GM12878 (cell line): ENCODE measurements at regions not wholly inside any gene's neighbourhood (a gene's known extent, or its start where the extent isn't known, plus 50 kb on each side); places are given as distances from the start of the nearest gene placed in this dataset.

Source experiments
- ATAC-seq: fragments of 200-7000 bp; cut with Tn5 transposase; 3 replicates; pipeline ENCODE4 v1.9.1; 2020; ENCODE audit warnings: mild to moderate bottlenecking, moderate library complexity
- BruUV-seq: library from RNA; stranded (reverse); fragments of 400-500 nt; replicated peaks from 2 replicates; lab custom pipeline; 2021; lab: Mats Ljungman, UMichigan
- CTCF ChIA-PET: fragments of 300-600 bp; sonication (Branson Sonifier 250); formaldehyde crosslinking; extraction: SDS; loops from one replicate; lab custom pipeline; 2021; ENCODE audit warnings: inconsistent platforms; lab: Yijun Ruan, JAX
- POLR2A ChIA-PET: fragments of 350-600 bp; formaldehyde crosslinking; extraction: SDS; loops from one replicate; lab custom pipeline; 2021; ENCODE audit warnings: inconsistent platforms; lab: Charles Lee
- RAD21 ChIA-PET: fragments of 300-600 bp; sonication (Branson Sonifier 250); formaldehyde crosslinking; loops from one replicate; lab custom pipeline; 2023; ENCODE audit warnings: antibody characterized with exemption; ENCODE audit not compliant: unreplicated experiment; lab: Charles Lee
- SMC1A ChIA-PET: fragments of 300-600 bp; sonication (Branson Sonifier 250); formaldehyde crosslinking; loops from one replicate; lab custom pipeline; 2023; ENCODE audit not compliant: unreplicated experiment, uncharacterized antibody; lab: Charles Lee
- DNase-seq: peaks from one replicate; pipeline ENCODE4 v3.0.0-alpha.2; 2011; ENCODE audit warnings: low read depth, low spot score
- FAIRE-seq: peaks from 3 replicates; lab custom pipeline; 2011; peaks lifted over from hg19 to GRCh38; lab: Jason Lieb, UNC
- H2AFZ ChIP-seq: 2 replicates; pipeline ENCODE4 v1.6.0; 2011; ENCODE audit warnings: low read depth, low read length, control low read depth; ENCODE audit not compliant: control insufficient read depth
- H3K27ac ChIP-seq: 2 replicates; pipeline ENCODE4 v1.5.1; 2011; ENCODE audit warnings: control low read depth; ENCODE audit not compliant: control insufficient read depth, insufficient read depth
- H3K27me3 ChIP-seq, 2 experiments: replicated peaks in 1 of 2; 2 replicates each; pipeline versions ENCODE4 v1.6.0 to v1.6.1; 2011; ENCODE audit warnings: low read length in 1 of 2; ENCODE audit not compliant: control insufficient read depth in 2 of 2, insufficient read depth in 2 of 2
- H3K36me3 ChIP-seq, 2 experiments: 2 replicates each; pipeline ENCODE4 v1.5.1; 2011; ENCODE audit warnings: low read length in 1 of 2; ENCODE audit not compliant: control insufficient read depth in 2 of 2, insufficient read depth in 2 of 2
- H3K4me1 ChIP-seq: 2 replicates; pipeline ENCODE4 v1.6.1; 2011; ENCODE audit warnings: mild to moderate bottlenecking, low read length, moderate library complexity, mixed read lengths; ENCODE audit not compliant: control insufficient read depth, insufficient read depth
- H3K4me2 ChIP-seq: 2 replicates; pipeline ENCODE4 v1.6.0; 2011; ENCODE audit warnings: control low read depth; ENCODE audit not compliant: control insufficient read depth, insufficient read depth
- H3K4me3 ChIP-seq: fragments of 200-600 bp; sonication (generic); 2 replicates; pipeline ENCODE4 v1.5.1; 2016
- H3K79me2 ChIP-seq: 2 replicates; pipeline ENCODE4 v1.6.0; 2011; ENCODE audit warnings: low read length; ENCODE audit not compliant: control insufficient read depth, insufficient read depth
- H3K9ac ChIP-seq: 2 replicates; pipeline ENCODE4 v1.8.0; 2011; ENCODE audit warnings: low read length, control low read depth, mixed read lengths; ENCODE audit not compliant: control insufficient read depth, insufficient read depth
- H3K9me3 ChIP-seq: replicated peaks from 3 replicates; pipeline ENCODE4 v1.5.1; 2011; ENCODE audit warnings: mild to moderate bottlenecking, low read length; ENCODE audit not compliant: control insufficient read depth, insufficient read depth
- H4K20me1 ChIP-seq: 2 replicates; pipeline ENCODE4 v1.6.0; 2011; ENCODE audit not compliant: control insufficient read depth, insufficient read depth
- PRDM15 ChIP-seq: fragments of 450-650 bp; formaldehyde crosslinking; IDR thresholded peaks from 2 replicates; pipeline ENCODE4 v1.4.0; 2020; ENCODE audit warnings: mild to moderate bottlenecking, moderate library complexity
- RELA ChIP-seq: fragments of 450-650 bp; IDR thresholded peaks from 2 replicates; pipeline ENCODE4 v1.8.0; 2014; ENCODE audit warnings: borderline replicate concordance; ENCODE audit not compliant: partially characterized antibody
- TAF1 ChIP-seq: IDR thresholded peaks from 2 replicates; pipeline ENCODE4 v1.6.1; 2011; ENCODE audit warnings: mild to moderate bottlenecking, low read depth, low read length, borderline replicate concordance
- WGBS: methylation state at CpG from one replicate; pipeline ENCODE4 v1.1.6; 2016; ENCODE audit warnings: low lambda C conversion rate; ENCODE audit not compliant: insufficient replicate concordance, insufficient coverage; ENCODE audit errors: missing lambda C conversion rate; 5-methylcytosine and 5-hydroxymethylcytosine counted together
- in situ Hi-C: fragments of 300-500 bp; cut with MboI; formaldehyde crosslinking; loops from 9 replicates; pipeline ENCODE4 v1.14.3; 2018; ENCODE audit warnings: mixed read lengths
- intact Hi-C: fragments of 100-400 bp; cut with micrococcal nuclease; formaldehyde crosslinking; loops from one replicate; pipeline ENCODE4 v1.14.2; 2022; ENCODE audit not compliant: unreplicated experiment
- TF ChIP-seq, protein P1 (sequence below): fragments of 450-650 bp; IDR thresholded peaks from 2 replicates; pipeline ENCODE4 v1.6.1; 2017; ENCODE audit warnings: antibody characterized with exemption, mild to moderate bottlenecking, moderate library complexity
- TF ChIP-seq, protein P2 (sequence below): fragments of 450-650 bp; formaldehyde crosslinking; IDR thresholded peaks from 2 replicates; pipeline ENCODE4 v1.4.0; 2022; ENCODE audit warnings: mild to moderate bottlenecking, moderate library complexity

- ChIA-PET POLR2A (no interaction called here), CTCF (no interaction called here), RAD21 (no interaction called here), SMC1A (interaction anchor here (1.0 kb wide), 1 partner anchor 129 kb away, joined by 3 read pairs; no protein-coding TSS in a partner anchor)
- Histone ChIP-seq H3K27me3 (no peaks in the 10 kb centered on the region), H3K4me3 (no peak overlapping the region), H4K20me1 (no peaks in the 10 kb centered on the region), H3K27ac (no peak overlapping the region), H3K9me3 (no peaks in the 10 kb centered on the region), H3K9ac (no peak overlapping the region), H3K4me1 (no peaks in the 10 kb centered on the region), H3K4me2 (no peak overlapping the region), H2AFZ (no peak overlapping the region), H3K79me2 (no peaks in the 10 kb centered on the region), H3K36me3 (no peaks in the 10 kb centered on the region)
- 0% methylated on average over 1 of the region's 1 CpG for WGBS
- no TSS peak for BruUV-seq
- no peak for DNase-seq
- in situ Hi-C loops, result no loop called here
- FAIRE-seq, result no peak
- TF ChIP-seq TAF1, result no peak
- TF ChIP-seq, protein P1, sequence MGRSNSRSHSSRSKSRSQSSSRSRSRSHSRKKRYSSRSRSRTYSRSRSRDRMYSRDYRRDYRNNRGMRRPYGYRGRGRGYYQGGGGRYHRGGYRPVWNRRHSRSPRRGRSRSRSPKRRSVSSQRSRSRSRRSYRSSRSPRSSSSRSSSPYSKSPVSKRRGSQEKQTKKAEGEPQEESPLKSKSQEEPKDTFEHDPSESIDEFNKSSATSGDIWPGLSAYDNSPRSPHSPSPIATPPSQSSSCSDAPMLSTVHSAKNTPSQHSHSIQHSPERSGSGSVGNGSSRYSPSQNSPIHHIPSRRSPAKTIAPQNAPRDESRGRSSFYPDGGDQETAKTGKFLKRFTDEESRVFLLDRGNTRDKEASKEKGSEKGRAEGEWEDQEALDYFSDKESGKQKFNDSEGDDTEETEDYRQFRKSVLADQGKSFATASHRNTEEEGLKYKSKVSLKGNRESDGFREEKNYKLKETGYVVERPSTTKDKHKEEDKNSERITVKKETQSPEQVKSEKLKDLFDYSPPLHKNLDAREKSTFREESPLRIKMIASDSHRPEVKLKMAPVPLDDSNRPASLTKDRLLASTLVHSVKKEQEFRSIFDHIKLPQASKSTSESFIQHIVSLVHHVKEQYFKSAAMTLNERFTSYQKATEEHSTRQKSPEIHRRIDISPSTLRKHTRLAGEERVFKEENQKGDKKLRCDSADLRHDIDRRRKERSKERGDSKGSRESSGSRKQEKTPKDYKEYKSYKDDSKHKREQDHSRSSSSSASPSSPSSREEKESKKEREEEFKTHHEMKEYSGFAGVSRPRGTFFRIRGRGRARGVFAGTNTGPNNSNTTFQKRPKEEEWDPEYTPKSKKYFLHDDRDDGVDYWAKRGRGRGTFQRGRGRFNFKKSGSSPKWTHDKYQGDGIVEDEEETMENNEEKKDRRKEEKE, result no peak
- TF ChIP-seq PRDM15, result no peak
- TF ChIP-seq, protein P2, sequence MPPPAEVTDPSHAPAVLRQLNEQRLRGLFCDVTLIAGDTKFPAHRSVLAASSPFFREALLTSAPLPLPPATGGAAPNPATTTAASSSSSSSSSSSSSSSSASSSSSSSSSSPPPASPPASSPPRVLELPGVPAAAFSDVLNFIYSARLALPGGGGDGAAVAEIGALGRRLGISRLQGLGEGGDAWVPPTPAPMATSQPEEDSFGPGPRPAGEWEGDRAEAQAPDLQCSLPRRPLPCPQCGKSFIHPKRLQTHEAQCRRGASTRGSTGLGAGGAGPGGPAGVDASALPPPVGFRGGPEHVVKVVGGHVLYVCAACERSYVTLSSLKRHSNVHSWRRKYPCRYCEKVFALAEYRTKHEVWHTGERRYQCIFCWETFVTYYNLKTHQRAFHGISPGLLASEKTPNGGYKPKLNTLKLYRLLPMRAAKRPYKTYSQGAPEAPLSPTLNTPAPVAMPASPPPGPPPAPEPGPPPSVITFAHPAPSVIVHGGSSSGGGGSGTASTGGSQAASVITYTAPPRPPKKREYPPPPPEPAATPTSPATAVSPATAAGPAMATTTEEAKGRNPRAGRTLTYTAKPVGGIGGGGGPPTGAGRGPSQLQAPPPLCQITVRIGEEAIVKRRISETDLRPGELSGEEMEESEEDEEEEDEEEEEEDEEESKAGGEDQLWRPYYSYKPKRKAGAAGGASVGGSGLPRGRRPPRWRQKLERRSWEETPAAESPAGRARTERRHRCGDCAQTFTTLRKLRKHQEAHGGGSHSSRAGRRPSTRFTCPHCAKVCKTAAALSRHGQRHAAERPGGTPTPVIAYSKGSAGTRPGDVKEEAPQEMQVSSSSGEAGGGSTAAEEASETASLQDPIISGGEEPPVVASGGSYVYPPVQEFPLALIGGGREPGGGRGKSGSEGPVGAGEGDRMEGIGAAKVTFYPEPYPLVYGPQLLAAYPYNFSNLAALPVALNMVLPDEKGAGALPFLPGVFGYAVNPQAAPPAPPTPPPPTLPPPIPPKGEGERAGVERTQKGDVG (CRISPR knock-in tag), result no peak
- TF ChIP-seq RELA, result no peak
- no peak for ATAC-seq
- intact Hi-C loops, result no loop called here
These were observed 981.2 kb downstream of the FAM133A start for GRCh38 chrX:94655180-94655579.
